ENCODE measurements at regions not wholly inside any gene's neighbourhood (a gene's known extent, or its start where the extent isn't known, plus 50 kb on each side); places are given as distances from the start of the nearest gene placed in this dataset.

- 20 to 26% methylated on average over 4 of the region's 4 CpGs for WGBS, 2 donors
- TF ChIP-seq CTCF (IDR thresholded peaks at IDR 0.05): no peak
- peaks cover 0 to 35% (median 4%) of the 10 kb centered on the region in 4 donors for H3K27me3 ChIP-seq
- no peak overlapping the region for H3K4me3 ChIP-seq
- H3K36me3 ChIP-seq: no peaks in the 10 kb centered on the region
- no peaks in the 10 kb centered on the region for H3K9me3 ChIP-seq
- no peak for FAIRE-seq
- ATAC-seq: no peak
- H3K4me1 ChIP-seq: peaks cover 0 to 5% (median 0%) of the 10 kb centered on the region in 3 donors
- DNase-seq: no peak
- H3K27ac ChIP-seq: no peak overlapping the region
- intact Hi-C loops (cut with DNase I): no loop called here
Observed at GRCh38 chr21:38664315-38664714, 141.4 kb upstream of the ETS2 start.

- FAIRE-seq (no peak), ATAC-seq (no peak), DNase-seq (no peak)
- Histone ChIP-seq H3K36me3 (no peaks in the 10 kb centered on the region), H3K4me1 (peaks cover 0 to 5% (median 0%) of the 10 kb centered on the region in 3 donors), H3K27ac (no peak overlapping the region), H3K9me3 (no peaks in the 10 kb centered on the region), H3K4me3 (no peak overlapping the region), H3K27me3 (peaks cover 0 to 30% (median 2%) of the 10 kb centered on the region in 4 donors)
- 53 to 68% methylated on average over 4 of the region's 4 CpGs for WGBS, 2 donors
- intact Hi-C loops (cut with DNase I): no loop called here
- TF ChIP-seq CTCF (IDR thresholded peaks at IDR 0.05): no peak
Observed at GRCh38 chr21:38664841-38665240, 140.9 kb upstream of the ETS2 start.

GRCh38 chr21:38667291-38667870 lies 138.3 kb upstream of the ETS2 start:
- Histone ChIP-seq H3K27ac (no peak overlapping the region), H3K4me1 (no peaks in the 10 kb centered on the region), H3K4me3 (no peak overlapping the region), H3K36me3 (no peaks in the 10 kb centered on the region), H3K9me3 (no peaks in the 10 kb centered on the region), H3K27me3 (peaks cover 0 to 13% (median 0%) of the 10 kb centered on the region in 4 donors)
- ATAC-seq: no peak
- WGBS, 2 donors: 60 to 68% methylated on average over 11 of the region's 11 CpGs
- no peak for DNase-seq
- no peak for TF ChIP-seq CTCF (IDR thresholded peaks at IDR 0.05)
- intact Hi-C loops (cut with DNase I): no loop called here
- FAIRE-seq: no peak

GRCh38 chr21:38668067-38668466 lies 137.7 kb upstream of the ETS2 start:
- H3K27me3 ChIP-seq: peaks cover 0 to 8% (median 0%) of the 10 kb centered on the region in 4 donors
- H3K4me3 ChIP-seq: no peak overlapping the region
- FAIRE-seq (no peak), ATAC-seq (no peak), DNase-seq (no peak)
- no peaks in the 10 kb centered on the region for H3K36me3 ChIP-seq
- WGBS, 2 donors: 54 to 56% methylated on average over 1 of the region's 1 CpG
- intact Hi-C loops (cut with DNase I): no loop called here
- H3K9me3 ChIP-seq: no peaks in the 10 kb centered on the region
- H3K27ac ChIP-seq: no peak overlapping the region
- no peak for TF ChIP-seq CTCF (IDR thresholded peaks at IDR 0.05)
- no peaks in the 10 kb centered on the region for H3K4me1 ChIP-seq

GRCh38 chr21:38668541-38668940 lies 137.2 kb upstream of the ETS2 start:
- H3K4me1 ChIP-seq: no peaks in the 10 kb centered on the region
- no peaks in the 10 kb centered on the region for H3K9me3 ChIP-seq
- peaks cover 0 to 5% (median 1%) of the 10 kb centered on the region in 4 donors for H3K27me3 ChIP-seq
- no peak overlapping the region for H3K27ac ChIP-seq
- TF ChIP-seq CTCF (IDR thresholded peaks at IDR 0.05): no peak
- intact Hi-C loops (cut with DNase I): no loop called here
- FAIRE-seq: no peak
- no peak for DNase-seq
- H3K4me3 ChIP-seq: no peak overlapping the region
- H3K36me3 ChIP-seq: no peaks in the 10 kb centered on the region
- WGBS, 2 donors: 69 to 70% methylated on average over 6 of the region's 6 CpGs
- no peak for ATAC-seq

Measured in pancreas (tissue), 10 donors.